T-cell (primary cell): ENCODE measurements at regions not wholly inside any gene's neighbourhood (a gene's known extent, or its start where the extent isn't known, plus 50 kb on each side); places are given as distances from the start of the nearest gene placed in this dataset.
"Not testable (repeated sequence)": the region's sequence is repeated elsewhere in the genome, so short reads cannot be mapped to it uniquely, and the experiment has no call there.

Source experiments
- ATAC-seq, 4 experiments: fragments of 200-7000 bp in 3 of 4; fragments of 150-1000 bp in 1 of 4; cut with Tn5 transposase; replicated peaks in 1 of 4; 1 replicate in 3 of 4; 2 replicates in 1 of 4; pipeline ENCODE4 v1.10.0; 2021; ENCODE audit warnings: moderate library complexity in 3 of 4, mild to moderate bottlenecking in 2 of 4, moderate number of reproducible peaks in 1 of 4
- CTCF ChIA-PET, 2 donors: fragments of 300-600 bp; sonication (Branson Sonifier 250); formaldehyde crosslinking; loops; one replicate each; lab custom pipeline; 2022; ENCODE audit warnings: antibody characterized with exemption in 2 of 2; lab: Charles Lee
- POLR2A ChIA-PET, 2 donors: fragments of 300-600 bp; sonication (Branson Sonifier 250); formaldehyde crosslinking; loops; one replicate each; lab custom pipeline; 2022; ENCODE audit warnings: antibody characterized with exemption in 2 of 2; lab: Charles Lee
- DNase-seq, 35 experiments: peaks; one replicate each; pipeline versions ENCODE4 v3.0.0 to v3.0.0-alpha.2; 2013 to 2023
- H3K27ac ChIP-seq: one replicate; pipeline ENCODE4 v1.5.1; 2013; ENCODE audit warnings: low read length
- H3K27me3 ChIP-seq, 2 experiments: replicated peaks in 1 of 2; 1 replicate in 1 of 2; 2 replicates in 1 of 2; pipeline versions ENCODE4 v1.6.1 to v1.7.0; 2013; ENCODE audit warnings: low read length in 1 of 2, mixed read lengths in 1 of 2; ENCODE audit not compliant: control insufficient read depth in 2 of 2, insufficient read depth in 2 of 2; ENCODE audit errors: extremely low read depth in 1 of 2
- H3K36me3 ChIP-seq, 2 donors: 1 replicate in 1 of 2; 2 replicates in 1 of 2; pipeline versions ENCODE4 v1.6.1 to v1.7.0; 2013; ENCODE audit warnings: low read length in 1 of 2; ENCODE audit not compliant: control insufficient read depth in 2 of 2, insufficient read depth in 1 of 2; ENCODE audit errors: extremely low read depth in 1 of 2
- H3K4me1 ChIP-seq, 2 experiments: 1 replicate in 1 of 2; 2 replicates in 1 of 2; pipeline versions ENCODE4 v1.6.1 to v1.7.0; 2013; ENCODE audit warnings: low read length in 2 of 2, mixed read lengths in 1 of 2; ENCODE audit not compliant: insufficient read depth in 2 of 2, control insufficient read depth in 1 of 2; ENCODE audit errors: extremely low read depth in 1 of 2
- H3K4me3 ChIP-seq, 2 donors: 1 replicate in 1 of 2; 2 replicates in 1 of 2; pipeline versions ENCODE4 v1.5.1 to v1.7.0; 2013; ENCODE audit warnings: mild to moderate bottlenecking in 2 of 2, low read length in 1 of 2, moderate library complexity in 1 of 2; ENCODE audit not compliant: control insufficient read depth in 1 of 2; ENCODE audit errors: extremely low read depth in 1 of 2
- H3K9me3 ChIP-seq: 2 replicates; pipeline ENCODE4 v1.7.0; 2013
- H3K27ac Mint-ChIP-seq, 2 donors: one replicate each; pipeline ENCODE4 v1.8.0; 2020 to 2021; ENCODE audit warnings: mild to moderate bottlenecking in 2 of 2, mixed read lengths in 2 of 2
- H3K27me3 Mint-ChIP-seq, 2 donors: one replicate each; pipeline ENCODE4 v1.8.0; 2021 to 2022; ENCODE audit warnings: mixed read lengths in 2 of 2
- H3K36me3 Mint-ChIP-seq: one replicate; pipeline ENCODE4 v1.8.0; 2021; ENCODE audit warnings: mixed read lengths
- H3K4me1 Mint-ChIP-seq, 3 donors: one replicate each; pipeline ENCODE4 v1.8.0; 2020 to 2022; ENCODE audit warnings: mixed read lengths in 3 of 3, mild to moderate bottlenecking in 1 of 3
- H3K4me3 Mint-ChIP-seq, 3 donors: one replicate each; pipeline ENCODE4 v1.8.0; 2020 to 2022; ENCODE audit warnings: mild to moderate bottlenecking in 3 of 3, mixed read lengths in 3 of 3, moderate library complexity in 3 of 3
- H3K9me3 Mint-ChIP-seq, 3 donors: one replicate each; pipeline ENCODE4 v1.8.0; 2020 to 2022; ENCODE audit warnings: mixed read lengths in 3 of 3
- WGBS: methylation state at CpG from one replicate; pipeline ENCODE4 v1.1.5; 2013; ENCODE audit warnings: missing lambda C conversion rate; ENCODE audit not compliant: insufficient coverage; 5-methylcytosine and 5-hydroxymethylcytosine counted together

DNA sequence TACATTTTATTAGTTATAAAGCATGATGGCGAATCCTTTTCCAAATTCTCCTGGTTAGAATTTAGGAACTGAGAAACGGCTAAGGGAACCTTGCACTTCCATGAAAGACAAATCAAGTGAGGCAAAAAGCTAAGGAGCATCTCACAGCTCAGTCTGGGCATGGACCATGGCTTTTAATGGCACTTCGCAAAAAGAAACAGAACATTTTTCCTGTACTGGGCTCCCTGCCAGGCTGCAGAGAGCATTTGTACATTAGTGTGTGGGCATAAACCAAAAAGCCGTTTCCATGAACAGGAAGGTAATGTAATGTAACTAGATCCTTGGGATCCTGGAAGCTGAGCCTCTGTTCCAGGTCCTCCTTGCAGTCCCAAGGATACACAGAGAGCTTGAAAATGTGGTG is 354.2 kb downstream of the MRPS30 start:
- Mint-ChIP-seq H3K36me3 (no peaks in the 10 kb centered on the region), H3K27me3 (no peaks in the 10 kb centered on the region), H3K9me3 (peaks cover 9 to 24% (median 21%) of the 10 kb centered on the region in 3 donors), H3K27ac (no peak overlapping the region), H3K4me1 (no peaks in the 10 kb centered on the region), H3K4me3 (no peak overlapping the region)
- Histone ChIP-seq H3K4me1 (no peaks in the 10 kb centered on the region), H3K9me3 (peaks cover 3% of the 10 kb centered on the region), H3K36me3 (no peaks in the 10 kb centered on the region), H3K27me3 (no peaks in the 10 kb centered on the region), H3K4me3 (no peak overlapping the region), H3K27ac (no peak overlapping the region)
- no peak for DNase-seq
- ChIA-PET CTCF (no interaction called here), POLR2A (no interaction called here)
- ATAC-seq, result no peak
- 44% methylated on average over 3 of the region's 4 CpGs for WGBS

DNA sequence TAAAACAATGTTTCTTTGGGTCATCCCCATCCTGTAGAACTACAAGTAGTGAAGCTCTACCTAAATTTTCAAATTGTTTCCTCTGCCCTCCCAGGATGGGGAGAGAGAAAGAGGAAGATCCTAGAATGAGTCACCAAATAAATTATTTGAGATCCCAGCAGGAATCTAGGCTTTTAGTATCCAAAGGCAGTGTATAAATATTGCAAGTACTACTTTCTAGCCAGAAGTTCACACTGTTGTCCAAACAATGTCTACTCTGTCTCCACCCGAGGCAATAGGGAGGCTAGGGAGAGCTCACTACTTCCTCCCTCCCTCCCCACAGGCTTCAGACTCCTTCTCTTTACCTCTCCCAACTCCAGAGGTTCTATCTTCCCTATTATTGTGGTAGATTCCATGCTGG is 362.8 kb downstream of the MRPS30 start:
- Mint-ChIP-seq H3K27me3 (no peaks in the 10 kb centered on the region), H3K36me3 (no peaks in the 10 kb centered on the region), H3K4me1 (no peaks in the 10 kb centered on the region), H3K9me3 (peaks cover 0 to 13% (median 12%) of the 10 kb centered on the region in 3 donors), H3K27ac (no peak overlapping the region), H3K4me3 (no peak overlapping the region)
- H3K4me3 ChIP-seq, result no peak overlapping the region
- no peak overlapping the region for H3K27ac ChIP-seq
- no peaks in the 10 kb centered on the region for H3K36me3 ChIP-seq
- ATAC-seq (no peak), DNase-seq (no peak)
- no peaks in the 10 kb centered on the region for H3K27me3 ChIP-seq
- ChIA-PET POLR2A (interaction anchor here in 1 of 2 donors (0.5 kb wide), 1 partner anchor 1267 kb away, joined by 4 read pairs; no protein-coding TSS in a partner anchor), CTCF (no interaction called here)
- H3K9me3 ChIP-seq, result no peaks in the 10 kb centered on the region
- H3K4me1 ChIP-seq, result no peaks in the 10 kb centered on the region
- no CpG with 5 or more reads among the region's 1 CpG for WGBS

DNA sequence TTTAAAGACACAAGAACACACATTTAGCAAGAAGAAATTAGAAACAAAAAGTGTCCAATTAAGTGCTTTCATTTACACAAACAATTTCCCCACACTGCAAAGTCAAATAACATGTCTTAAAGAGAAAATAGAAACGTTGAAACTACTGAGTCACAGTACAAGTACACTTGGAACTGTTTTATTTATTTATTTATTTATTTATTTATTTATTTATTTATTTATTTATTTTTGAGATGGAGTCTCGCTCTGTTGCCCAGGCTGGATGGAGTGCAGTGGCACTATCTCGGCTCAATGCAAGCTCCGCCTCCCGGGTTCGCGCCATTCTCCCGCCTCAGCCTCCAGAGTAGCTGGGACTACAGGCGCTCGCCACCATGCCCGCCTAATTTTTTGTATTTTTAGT is 363.9 kb downstream of the MRPS30 start:
- ATAC-seq, H3K4me3 ChIP-seq, H3K27ac Mint-ChIP-seq, POLR2A ChIA-PET, H3K27me3 Mint-ChIP-seq, H3K27ac ChIP-seq, H3K27me3 ChIP-seq, H3K9me3 ChIP-seq, H3K4me1 Mint-ChIP-seq, H3K36me3 Mint-ChIP-seq, DNase-seq, H3K4me3 Mint-ChIP-seq, H3K36me3 ChIP-seq, CTCF ChIA-PET, H3K4me1 ChIP-seq: not testable (repeated sequence)
- H3K9me3 Mint-ChIP-seq, result peaks cover 0 to 15% (median 8%) of the 10 kb centered on the region in 3 donors
- 92% methylated on average over 7 of the region's 11 CpGs for WGBS

DNA sequence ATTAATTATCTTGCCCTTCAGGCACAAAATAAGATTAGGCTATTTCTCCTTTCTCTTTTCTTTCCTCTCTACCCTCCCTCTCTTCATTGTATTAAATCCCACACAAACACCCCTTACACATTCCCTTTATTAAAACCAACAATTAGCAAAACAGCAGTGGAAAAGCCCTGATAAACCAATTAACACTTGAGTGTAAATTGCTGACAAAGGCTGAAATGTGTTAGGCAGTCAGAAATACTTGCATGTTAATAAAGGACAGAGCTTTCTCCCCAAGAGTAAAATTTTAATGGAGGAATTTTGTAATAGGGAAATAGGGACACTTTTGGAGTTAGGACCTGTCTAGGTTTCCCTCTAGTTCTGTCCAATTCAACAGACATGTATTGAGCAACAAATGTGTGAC is 370.9 kb downstream of the MRPS30 start:
- Histone ChIP-seq H3K9me3 (peaks cover 3% of the 10 kb centered on the region), H3K27me3 (no peaks in the 10 kb centered on the region), H3K4me1 (no peaks in the 10 kb centered on the region), H3K27ac (no peak overlapping the region), H3K36me3 (no peaks in the 10 kb centered on the region), H3K4me3 (no peak overlapping the region)
- no peaks in the 10 kb centered on the region for H3K36me3 Mint-ChIP-seq
- CTCF ChIA-PET, result no interaction called here
- POLR2A ChIA-PET, result no interaction called here
- no peaks in the 10 kb centered on the region for H3K4me1 Mint-ChIP-seq
- no peak overlapping the region for H3K27ac Mint-ChIP-seq
- H3K9me3 Mint-ChIP-seq, result peaks cover 6 to 23% (median 13%) of the 10 kb centered on the region in 3 donors
- ATAC-seq, result no peak
- no peak for DNase-seq
- H3K27me3 Mint-ChIP-seq, result no peaks in the 10 kb centered on the region
- H3K4me3 Mint-ChIP-seq, result no peak overlapping the region

GRCh38 chr5:45189042-45189441 is 380.3 kb downstream of the MRPS30 start:
- no peaks in the 10 kb centered on the region for H3K36me3 ChIP-seq
- Mint-ChIP-seq H3K4me1 (no peaks in the 10 kb centered on the region), H3K4me3 (no peak overlapping the region), H3K9me3 (peaks cover 16 to 19% (median 17%) of the 10 kb centered on the region in 3 donors), H3K27me3 (no peaks in the 10 kb centered on the region), H3K27ac (no peak overlapping the region), H3K36me3 (no peaks in the 10 kb centered on the region)
- H3K4me1 ChIP-seq, result no peaks in the 10 kb centered on the region
- ChIA-PET CTCF (no interaction called here), POLR2A (no interaction called here)
- H3K4me3 ChIP-seq, result no peak overlapping the region
- no peak for ATAC-seq
- H3K27ac ChIP-seq, result no peak overlapping the region
- DNase-seq, result no peak
- H3K27me3 ChIP-seq, result no peaks in the 10 kb centered on the region
- H3K9me3 ChIP-seq, result no peaks in the 10 kb centered on the region

DNA sequence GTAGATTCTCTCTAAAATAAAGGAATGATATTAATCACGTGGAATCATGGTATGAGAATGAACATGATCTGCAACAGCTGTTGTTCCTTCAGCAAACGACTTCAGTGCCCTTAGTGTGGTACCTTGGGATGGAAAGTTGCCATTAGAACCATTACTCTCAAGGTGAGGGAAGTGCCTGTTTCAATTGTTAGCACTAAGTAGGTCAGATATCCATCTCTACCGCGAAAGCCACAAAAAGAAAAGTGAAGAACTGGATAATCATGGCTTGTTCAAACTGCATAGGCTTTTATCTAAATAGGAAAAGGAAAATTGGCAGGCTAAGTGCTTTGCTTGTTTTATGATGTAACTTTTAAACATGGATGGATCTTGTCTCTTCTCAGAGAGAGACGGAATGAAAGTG is 380.7 kb downstream of the MRPS30 start:
- no peaks in the 10 kb centered on the region for H3K27me3 Mint-ChIP-seq
- Histone ChIP-seq H3K36me3 (no peaks in the 10 kb centered on the region), H3K27me3 (no peaks in the 10 kb centered on the region), H3K9me3 (no peaks in the 10 kb centered on the region), H3K4me1 (no peaks in the 10 kb centered on the region), H3K27ac (no peak overlapping the region), H3K4me3 (no peak overlapping the region)
- H3K9me3 Mint-ChIP-seq, result peaks cover 16 to 17% (median 16%) of the 10 kb centered on the region in 3 donors
- H3K27ac Mint-ChIP-seq, result no peak overlapping the region
- DNase-seq, result no peak
- no peak overlapping the region for H3K4me3 Mint-ChIP-seq
- ATAC-seq, result no peak
- WGBS, result 43% methylated on average over 2 of the region's 5 CpGs
- no peaks in the 10 kb centered on the region for H3K4me1 Mint-ChIP-seq
- H3K36me3 Mint-ChIP-seq, result no peaks in the 10 kb centered on the region
- POLR2A ChIA-PET, result no interaction called here
- CTCF ChIA-PET, result no interaction called here

- H3K27ac Mint-ChIP-seq, result no peak overlapping the region
- WGBS, result no CpG with 5 or more reads among the region's 1 CpG
- CTCF ChIA-PET, result no interaction called here
- ATAC-seq (no peak), DNase-seq (no peak)
- H3K36me3 Mint-ChIP-seq, result no peaks in the 10 kb centered on the region
- no peaks in the 10 kb centered on the region for H3K27me3 Mint-ChIP-seq
- peaks cover 10 to 30% (median 21%) of the 10 kb centered on the region in 3 donors for H3K9me3 Mint-ChIP-seq
- no peak overlapping the region for H3K27ac ChIP-seq
- H3K27me3 ChIP-seq, result no peaks in the 10 kb centered on the region
- no peak overlapping the region for H3K4me3 Mint-ChIP-seq
- no peaks in the 10 kb centered on the region for H3K4me1 ChIP-seq
- no peaks in the 10 kb centered on the region for H3K4me1 Mint-ChIP-seq
- no peak overlapping the region for H3K4me3 ChIP-seq
- POLR2A ChIA-PET, result no interaction called here
- no peaks in the 10 kb centered on the region for H3K36me3 ChIP-seq
- peaks cover 4% of the 10 kb centered on the region for H3K9me3 ChIP-seq
Observed at GRCh38 chr5:45195026-45195425, 386.3 kb downstream of the MRPS30 start.
